ENCODE measurements at regions not wholly inside any gene's neighbourhood (a gene's known extent, or its start where the extent isn't known, plus 50 kb on each side); places are given as distances from the start of the nearest gene placed in this dataset.

DNA sequence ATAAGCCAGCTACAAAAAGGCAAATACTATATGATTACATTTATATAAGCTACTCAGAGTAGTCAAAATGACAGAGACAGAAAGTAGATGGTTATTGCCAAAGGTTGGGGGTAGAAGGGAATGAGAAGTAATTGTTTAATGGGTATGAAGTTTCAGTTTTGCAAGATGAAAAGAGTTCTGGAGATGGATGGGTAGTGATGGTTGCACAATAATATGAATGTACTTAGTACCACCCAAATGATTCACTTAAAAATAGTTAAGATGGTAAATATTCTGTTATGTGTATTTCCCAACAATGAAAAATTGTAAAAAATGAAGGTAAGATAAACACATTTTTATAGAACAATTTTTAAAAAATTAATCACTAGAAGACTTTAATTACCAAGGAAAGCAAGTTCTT is 448.4 kb downstream of the ADCYAP1 start:
- TF ChIP-seq, protein P1, sequence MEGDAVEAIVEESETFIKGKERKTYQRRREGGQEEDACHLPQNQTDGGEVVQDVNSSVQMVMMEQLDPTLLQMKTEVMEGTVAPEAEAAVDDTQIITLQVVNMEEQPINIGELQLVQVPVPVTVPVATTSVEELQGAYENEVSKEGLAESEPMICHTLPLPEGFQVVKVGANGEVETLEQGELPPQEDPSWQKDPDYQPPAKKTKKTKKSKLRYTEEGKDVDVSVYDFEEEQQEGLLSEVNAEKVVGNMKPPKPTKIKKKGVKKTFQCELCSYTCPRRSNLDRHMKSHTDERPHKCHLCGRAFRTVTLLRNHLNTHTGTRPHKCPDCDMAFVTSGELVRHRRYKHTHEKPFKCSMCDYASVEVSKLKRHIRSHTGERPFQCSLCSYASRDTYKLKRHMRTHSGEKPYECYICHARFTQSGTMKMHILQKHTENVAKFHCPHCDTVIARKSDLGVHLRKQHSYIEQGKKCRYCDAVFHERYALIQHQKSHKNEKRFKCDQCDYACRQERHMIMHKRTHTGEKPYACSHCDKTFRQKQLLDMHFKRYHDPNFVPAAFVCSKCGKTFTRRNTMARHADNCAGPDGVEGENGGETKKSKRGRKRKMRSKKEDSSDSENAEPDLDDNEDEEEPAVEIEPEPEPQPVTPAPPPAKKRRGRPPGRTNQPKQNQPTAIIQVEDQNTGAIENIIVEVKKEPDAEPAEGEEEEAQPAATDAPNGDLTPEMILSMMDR (IDR thresholded peaks at IDR 0.05), result no peak
- no peak for TF ChIP-seq POLR2A (IDR thresholded peaks at IDR 0.05)

Measured in right lobe of liver (tissue), 4 donors.